ENCODE measurements at regions not wholly inside any gene's neighbourhood (a gene's known extent, or its start where the extent isn't known, plus 50 kb on each side); places are given as distances from the start of the nearest gene placed in this dataset.

GRCh38 chr6:163721922-163722692 lies 307.6 kb downstream of the QKI start:
- no peak for DNase-seq

- DNase-seq, result no peak
Measured at GRCh38 chr6:163721435-163721834, 306.9 kb downstream of the QKI start.

- DNase-seq, result no peak
Measured at GRCh38 chr6:163720460-163721235, 306.1 kb downstream of the QKI start.

GRCh38 chr6:163720005-163720404 lies 305.5 kb downstream of the QKI start:
- DNase-seq, result no peak

DNA sequence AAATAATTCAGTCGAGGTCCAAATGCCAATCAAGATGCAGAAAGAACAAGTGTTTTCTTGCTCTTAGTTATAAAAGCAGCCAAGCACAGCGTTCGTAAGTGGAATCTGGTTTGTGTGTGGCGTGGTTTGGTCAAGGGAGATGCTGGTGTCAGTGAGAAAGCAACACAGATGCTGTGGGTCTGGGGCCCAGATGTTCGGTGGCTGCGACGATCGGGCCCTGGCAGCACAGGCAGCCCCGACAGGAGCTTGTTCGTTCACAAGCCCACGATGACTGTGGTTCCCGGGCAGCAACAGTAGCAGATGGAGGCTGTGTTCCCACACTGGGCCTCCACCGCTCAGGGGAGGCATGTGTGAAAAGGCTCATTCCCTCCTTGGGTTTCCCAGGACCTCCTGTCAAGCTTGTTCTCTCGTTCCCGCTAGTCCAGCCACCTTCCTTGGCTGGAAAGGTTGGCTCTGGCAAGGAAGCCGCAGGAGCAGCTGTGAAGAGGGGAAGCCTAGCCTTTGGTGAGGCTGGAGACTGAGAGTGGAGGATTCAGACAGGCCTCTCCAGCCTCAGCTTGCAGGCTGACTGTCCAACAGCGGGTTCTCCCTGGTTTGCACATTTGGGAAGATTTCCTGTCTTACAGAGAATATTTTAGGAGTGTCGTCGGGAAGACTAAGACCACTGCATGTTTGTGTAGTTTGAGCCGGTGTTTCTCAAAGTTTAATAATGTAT lies 304.7 kb downstream of the QKI start:
- no peak for DNase-seq

DNA sequence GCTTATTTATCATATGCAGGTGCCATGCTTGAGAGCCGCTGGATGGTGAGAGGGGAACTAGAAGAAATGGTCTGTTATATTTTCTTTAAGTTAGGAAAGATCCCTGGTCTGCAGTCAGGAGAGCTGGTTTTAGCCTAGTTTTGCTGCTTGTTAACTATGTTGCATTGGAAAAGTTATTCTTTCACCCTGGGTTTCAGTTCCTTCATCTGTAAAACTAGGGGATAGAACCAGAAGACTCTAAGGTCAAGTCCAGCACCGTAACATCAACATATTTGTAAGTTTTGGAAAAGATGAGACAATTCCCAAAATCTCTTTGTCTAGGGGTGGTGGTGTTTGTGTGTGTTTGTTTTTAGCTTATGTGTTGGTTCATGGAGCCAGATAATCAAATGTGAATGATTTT lies 304.0 kb downstream of the QKI start:
- no peak for DNase-seq

- DNase-seq, result no peak
Measured at GRCh38 chr6:163717106-163717764, 302.7 kb downstream of the QKI start.

GRCh38 chr6:163716690-163717089 lies 302.2 kb downstream of the QKI start:
- DNase-seq, result no peak

GRCh38 chr6:163715846-163716245 lies 301.3 kb downstream of the QKI start:
- no peak for DNase-seq

DNA sequence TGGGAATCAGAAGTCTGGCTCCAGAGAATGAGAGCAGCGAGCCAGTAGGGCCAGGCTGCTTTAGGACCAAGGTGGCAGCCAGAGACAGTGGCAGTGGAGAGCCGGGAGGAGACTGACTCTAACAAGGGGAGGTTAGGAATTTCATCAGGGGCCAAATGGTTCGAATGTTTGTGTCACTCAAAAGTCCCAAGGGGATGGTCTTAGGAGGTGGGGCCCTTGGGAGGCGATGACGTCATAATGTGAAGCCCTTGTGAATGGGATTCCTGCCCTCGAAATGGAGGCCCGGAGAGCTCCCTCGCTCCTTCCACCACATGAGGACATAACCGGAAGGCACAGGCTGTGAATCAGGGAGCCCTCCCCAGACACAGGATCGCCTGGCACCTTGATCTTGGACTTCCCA lies 299.7 kb downstream of the QKI start:
- no peak for DNase-seq

DNA sequence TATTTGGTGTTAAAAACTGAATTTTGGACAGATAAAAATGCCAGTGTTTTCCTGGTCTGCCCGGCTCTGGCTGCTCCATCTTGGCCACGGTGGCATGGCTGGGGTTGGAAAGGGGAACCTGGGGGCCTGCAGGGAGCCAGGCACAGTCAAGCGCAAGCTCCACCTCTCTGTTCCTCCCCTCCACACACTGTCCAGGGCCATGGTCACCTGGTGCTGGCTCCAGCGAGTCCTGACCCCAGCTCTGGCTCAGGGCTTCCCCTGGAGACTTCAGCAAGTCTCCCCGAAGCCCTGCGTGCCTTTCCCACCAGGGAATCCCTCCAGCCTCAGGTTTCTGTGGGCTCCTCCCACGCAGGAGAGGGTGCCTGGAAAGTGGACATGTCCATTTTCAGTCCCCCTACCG lies 298.5 kb downstream of the QKI start:
- no peak for DNase-seq

DNA sequence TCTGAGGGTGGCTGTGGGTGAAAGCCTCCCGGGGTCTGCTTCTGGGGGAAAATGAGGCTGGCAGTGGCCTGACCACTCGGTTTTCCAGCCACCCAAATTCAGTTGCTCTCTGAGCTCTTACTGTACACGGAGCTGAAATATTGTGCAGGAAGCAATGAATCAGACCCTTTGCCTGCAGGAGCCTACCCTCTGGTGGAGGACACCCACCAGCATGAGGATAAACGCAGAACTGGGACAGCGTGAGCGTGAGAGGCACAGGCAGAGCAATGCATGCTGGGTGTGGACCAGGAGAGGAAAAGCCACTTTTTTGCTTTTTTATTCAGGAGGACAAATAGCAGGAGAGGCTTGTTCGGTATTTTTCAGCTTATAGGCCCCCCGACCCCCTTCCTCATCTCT lies 298.0 kb downstream of the QKI start:
- no peak for DNase-seq

DNA sequence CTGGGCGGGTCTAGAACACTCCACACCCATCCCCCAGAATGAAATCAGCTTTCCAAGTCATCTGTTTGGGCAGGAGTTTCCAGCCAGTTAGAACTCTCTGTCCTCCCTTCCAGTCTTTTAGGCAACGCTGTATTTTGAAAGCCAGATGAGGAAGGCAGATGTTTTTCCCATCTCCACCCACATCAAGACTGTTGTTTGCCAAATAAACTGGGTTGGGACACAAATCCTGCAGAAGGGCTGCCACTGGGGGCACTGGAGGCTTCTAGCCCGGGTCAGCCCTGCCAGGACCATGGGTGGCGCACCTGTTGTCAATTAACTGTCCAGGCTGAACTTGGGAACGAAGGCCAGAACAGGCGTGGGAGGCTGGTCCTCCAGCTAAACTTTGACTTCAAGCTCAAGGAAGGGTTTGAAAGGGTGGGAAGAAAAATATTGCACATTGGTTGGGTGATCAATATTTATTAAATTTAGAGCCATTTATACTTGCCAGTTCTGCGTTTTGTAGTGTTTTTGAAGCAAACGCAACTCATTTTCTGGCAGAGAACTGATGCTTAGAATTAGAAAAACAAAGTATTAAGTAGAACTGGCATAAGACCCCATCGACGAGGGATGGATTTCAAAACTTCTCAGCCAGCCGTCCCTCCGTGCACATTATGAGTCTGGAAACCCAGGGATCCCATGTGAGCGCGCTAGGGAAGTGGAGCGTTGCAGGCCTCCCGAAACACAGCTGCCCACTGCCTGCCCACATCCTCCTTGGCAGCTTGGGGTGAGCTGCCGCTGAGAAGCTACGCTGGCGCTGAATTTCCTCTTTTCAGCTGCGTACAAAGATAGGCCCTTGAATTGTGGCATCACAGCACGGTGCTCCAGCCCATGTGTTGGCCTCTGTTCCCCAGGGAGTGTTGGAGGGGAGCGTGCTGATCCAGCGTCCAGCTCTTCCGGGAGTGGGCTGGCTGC lies 297.4 kb downstream of the QKI start:
- no peak for DNase-seq

GRCh38 chr6:163710532-163711470 lies 296.3 kb downstream of the QKI start:
- no peak for DNase-seq

DNA sequence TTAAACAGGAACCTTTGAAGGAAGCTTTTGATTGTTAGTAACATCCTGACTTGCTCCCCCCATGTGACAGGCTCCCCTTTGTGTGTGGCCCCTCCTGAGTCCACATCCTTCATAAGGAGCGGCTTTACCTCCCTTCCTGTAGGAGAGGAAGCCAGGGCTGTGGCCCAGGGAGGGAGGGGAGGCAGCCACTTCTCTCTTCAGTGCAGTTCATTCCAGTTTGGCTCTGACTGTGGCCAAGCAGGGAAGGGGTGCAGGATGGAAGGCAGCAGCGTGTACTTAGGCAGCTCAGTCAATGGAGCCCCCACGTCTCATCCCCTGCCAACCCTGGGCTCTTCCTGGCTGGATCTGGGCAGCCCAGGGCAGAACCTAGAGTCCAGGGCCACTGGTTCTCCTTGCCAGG lies 295.2 kb downstream of the QKI start:
- no peak for DNase-seq

- DNase-seq, result no peak
Measured at GRCh38 chr6:163709255-163709654, 294.7 kb downstream of the QKI start.

- DNase-seq, result no peak
Measured at GRCh38 chr6:163708466-163708865, 293.9 kb downstream of the QKI start.

- DNase-seq, result no peak
Measured at GRCh38 chr6:163707387-163708355, 293.2 kb downstream of the QKI start.

GRCh38 chr6:163706500-163707087 lies 292.1 kb downstream of the QKI start:
- no peak for DNase-seq

Data from activated effector memory CD4-positive, alpha-beta T cell treated with Interleukin-2 at 50 U/mL for 16 hours (primary cell).